Upper lobe of left lung (tissue), 4 donors: ENCODE measurements at regions not wholly inside any gene's neighbourhood (a gene's known extent, or its start where the extent isn't known, plus 50 kb on each side); places are given as distances from the start of the nearest gene placed in this dataset.

ENCODE experiments used
- EP300 ChIP-seq, 4 donors: sonication (generic); formaldehyde crosslinking; IDR thresholded peaks; one replicate each; pipeline ENCODE4 v1.5.1; 2017; ENCODE audit warnings: antibody characterized with exemption in 4 of 4, control low read depth in 2 of 4
- POLR2AphosphoS5 ChIP-seq, 2 donors: sonication (generic); formaldehyde crosslinking; IDR thresholded peaks; one replicate each; pipeline ENCODE4 v1.5.1; 2017; ENCODE audit warnings: antibody characterized with exemption in 2 of 2
- TF ChIP-seq, protein P1 (sequence below), 6 experiments: fragments of 450-650 bp in 4 of 6; fragments of 200-600 bp in 2 of 6; sonication (generic) in 2 of 6; IDR thresholded peaks; one replicate each; pipeline ENCODE4 v1.5.1; 2016 to 2019; ENCODE audit warnings: antibody characterized with exemption in 6 of 6

DNA sequence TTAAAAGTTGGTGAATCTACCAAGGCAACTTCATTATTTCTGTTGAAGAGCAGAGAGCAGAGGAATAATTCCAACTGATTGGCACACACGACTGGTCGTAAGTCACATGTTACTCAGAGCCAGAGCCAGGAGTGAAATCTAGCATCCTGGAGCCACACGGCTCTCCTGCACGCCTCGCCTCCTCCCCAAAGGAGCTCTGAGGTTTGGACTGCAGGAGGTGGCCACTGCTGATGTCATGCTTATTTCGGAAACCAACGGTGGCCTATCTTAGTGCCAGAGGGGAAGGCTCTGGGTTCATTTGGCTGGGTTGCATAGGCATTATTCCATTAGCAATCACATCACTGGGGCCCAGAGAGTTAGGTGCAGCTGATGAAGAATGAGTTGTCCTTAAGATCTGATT lies 123.5 kb upstream of the RALGAPA2 start:
- TF ChIP-seq, protein P1, sequence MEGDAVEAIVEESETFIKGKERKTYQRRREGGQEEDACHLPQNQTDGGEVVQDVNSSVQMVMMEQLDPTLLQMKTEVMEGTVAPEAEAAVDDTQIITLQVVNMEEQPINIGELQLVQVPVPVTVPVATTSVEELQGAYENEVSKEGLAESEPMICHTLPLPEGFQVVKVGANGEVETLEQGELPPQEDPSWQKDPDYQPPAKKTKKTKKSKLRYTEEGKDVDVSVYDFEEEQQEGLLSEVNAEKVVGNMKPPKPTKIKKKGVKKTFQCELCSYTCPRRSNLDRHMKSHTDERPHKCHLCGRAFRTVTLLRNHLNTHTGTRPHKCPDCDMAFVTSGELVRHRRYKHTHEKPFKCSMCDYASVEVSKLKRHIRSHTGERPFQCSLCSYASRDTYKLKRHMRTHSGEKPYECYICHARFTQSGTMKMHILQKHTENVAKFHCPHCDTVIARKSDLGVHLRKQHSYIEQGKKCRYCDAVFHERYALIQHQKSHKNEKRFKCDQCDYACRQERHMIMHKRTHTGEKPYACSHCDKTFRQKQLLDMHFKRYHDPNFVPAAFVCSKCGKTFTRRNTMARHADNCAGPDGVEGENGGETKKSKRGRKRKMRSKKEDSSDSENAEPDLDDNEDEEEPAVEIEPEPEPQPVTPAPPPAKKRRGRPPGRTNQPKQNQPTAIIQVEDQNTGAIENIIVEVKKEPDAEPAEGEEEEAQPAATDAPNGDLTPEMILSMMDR (IDR thresholded peaks at IDR 0.05) = no peak
- no peak for TF ChIP-seq EP300 (IDR thresholded peaks at IDR 0.05)
- TF ChIP-seq POLR2AphosphoS5 (IDR thresholded peaks at IDR 0.05) = no peak
